ENCODE measurements at regions not wholly inside any gene's neighbourhood (a gene's known extent, or its start where the extent isn't known, plus 50 kb on each side); places are given as distances from the start of the nearest gene placed in this dataset.

- no peak for DNase-seq
Observed at GRCh38 chr4:137621056-137621455, 88.8 kb upstream of the PCDH18 start.

GRCh38 chr4:137614491-137614890 lies 82.2 kb upstream of the PCDH18 start:
- no peak for DNase-seq

DNA sequence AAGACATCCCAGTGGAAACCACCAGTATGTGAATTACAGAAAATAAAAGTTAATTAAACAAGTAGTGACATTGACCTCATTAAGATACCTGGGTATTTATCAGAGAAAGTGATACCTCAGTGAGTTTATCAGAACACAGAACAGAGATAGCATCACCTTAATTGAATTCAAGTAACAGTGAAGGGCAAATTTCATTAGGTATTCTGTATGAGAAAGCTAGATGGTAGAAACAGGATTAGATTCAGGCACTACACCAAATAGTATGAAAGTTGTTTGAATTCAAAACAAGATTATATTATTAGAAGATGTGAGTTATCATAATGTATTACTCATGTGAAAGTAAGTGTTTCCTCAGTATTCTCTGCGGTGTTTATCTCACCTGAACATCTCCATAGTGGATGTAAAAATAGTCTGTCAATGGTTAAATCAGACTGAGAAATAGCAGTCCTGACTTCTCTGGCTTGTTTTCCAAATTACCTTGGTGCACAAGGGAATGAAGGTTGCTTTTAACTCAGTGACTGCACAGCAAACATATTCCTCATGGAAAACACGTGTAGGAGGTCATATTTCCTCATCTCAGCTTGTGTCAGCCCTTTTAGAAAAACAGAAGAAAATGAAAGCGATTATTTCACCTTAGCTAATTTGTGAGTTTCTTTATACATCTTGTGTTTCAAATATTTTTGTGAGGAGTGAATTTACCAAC lies 79.9 kb upstream of the PCDH18 start:
- no peak for DNase-seq

DNA sequence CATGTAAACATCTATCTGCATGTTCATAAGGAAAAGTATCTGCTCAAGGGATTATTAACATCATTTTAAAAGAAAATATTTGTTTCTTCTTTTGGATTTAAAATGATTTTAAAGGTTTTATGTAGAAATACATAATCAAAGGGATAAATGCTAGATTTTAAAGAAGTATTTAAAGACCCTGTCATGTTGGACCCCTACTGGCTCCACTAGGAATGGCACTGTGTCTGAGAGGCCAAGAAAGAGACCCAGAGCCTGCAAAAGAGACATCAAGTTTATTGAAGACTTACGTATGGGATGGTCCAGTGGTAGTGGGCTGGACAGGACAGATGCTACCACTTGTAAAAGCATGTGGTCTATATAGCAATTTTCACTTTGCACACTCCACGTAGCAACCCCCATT lies 78.7 kb upstream of the PCDH18 start:
- DNase-seq = no peak

GRCh38 chr4:137609718-137610430 lies 77.6 kb upstream of the PCDH18 start:
- no peak for DNase-seq

GRCh38 chr4:137608085-137608484 lies 75.8 kb upstream of the PCDH18 start:
- no peak for DNase-seq

- no peak for DNase-seq
Observed at GRCh38 chr4:137602436-137602835, 70.1 kb upstream of the PCDH18 start.

- DNase-seq = no peak
Observed at GRCh38 chr4:137601934-137602333, 69.6 kb upstream of the PCDH18 start.

DNA sequence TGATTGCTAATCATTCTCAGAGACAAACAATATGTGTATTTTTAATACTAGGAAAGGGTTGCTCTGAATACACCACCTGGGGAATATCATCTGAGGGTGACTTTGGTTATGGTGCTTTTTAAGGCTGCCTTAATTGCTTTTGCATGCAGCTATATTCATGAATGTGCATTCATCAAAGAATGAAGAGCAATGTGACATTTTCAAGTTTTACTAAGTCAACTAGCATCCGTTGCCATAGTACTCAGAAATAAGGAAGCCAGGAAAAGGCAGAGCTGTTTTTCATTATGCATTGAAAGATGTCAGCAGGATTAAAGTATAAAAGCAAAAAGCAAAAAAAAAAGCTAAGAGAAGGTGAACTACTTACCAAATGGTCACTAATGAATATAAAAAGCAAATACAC lies 67.4 kb upstream of the PCDH18 start:
- DNase-seq = no peak

GRCh38 chr4:137597752-137598430 lies 65.6 kb upstream of the PCDH18 start:
- DNase-seq = no peak

- no peak for DNase-seq
Observed at GRCh38 chr4:137587796-137588195, 55.5 kb upstream of the PCDH18 start.

- DNase-seq = no peak
Observed at GRCh38 chr4:137583671-137584070, 51.4 kb upstream of the PCDH18 start.

All from NCI-H1105 (cell line).